Dermis blood vessel endothelial cell (primary cell): ENCODE measurements at regions not wholly inside any gene's neighbourhood (a gene's known extent, or its start where the extent isn't known, plus 50 kb on each side); places are given as distances from the start of the nearest gene placed in this dataset.
"Not testable (repeated sequence)": the region's sequence is repeated elsewhere in the genome, so short reads cannot be mapped to it uniquely, and the experiment has no call there.

Source experiments
- DNase-seq: peaks from one replicate; pipeline ENCODE4 v3.0.0; 2010

- no peak for DNase-seq
Observed at GRCh38 chr4:144384408-144384807, 243.9 kb upstream of the GYPA start.

- peak; percentile 85 for DNase-seq
Observed at GRCh38 chr4:144399927-144400326, 246.0 kb upstream of the HHIP start.

GRCh38 chr4:144402176-144402575 lies 243.8 kb upstream of the HHIP start:
- DNase-seq: no peak

GRCh38 chr4:144402999-144403398 lies 243.0 kb upstream of the HHIP start:
- DNase-seq: no peak

GRCh38 chr4:144403893-144404292 lies 242.1 kb upstream of the HHIP start:
- no peak for DNase-seq

- DNase-seq: no peak
Observed at GRCh38 chr4:144409525-144409924, 236.4 kb upstream of the HHIP start.

- no peak for DNase-seq
Observed at GRCh38 chr4:144410230-144410783, 235.6 kb upstream of the HHIP start.

GRCh38 chr4:144411119-144411518 lies 234.8 kb upstream of the HHIP start:
- DNase-seq: no peak

- no peak for DNase-seq
Observed at GRCh38 chr4:144411700-144412099, 234.3 kb upstream of the HHIP start.

GRCh38 chr4:144421056-144421455 lies 224.9 kb upstream of the HHIP start:
- no peak for DNase-seq

- DNase-seq: no peak
Observed at GRCh38 chr4:144421839-144422565, 224.0 kb upstream of the HHIP start.

GRCh38 chr4:144423930-144424329 lies 222.0 kb upstream of the HHIP start:
- DNase-seq: no peak

- not testable (repeated sequence) for DNase-seq
Observed at GRCh38 chr4:144426023-144426422, 219.9 kb upstream of the HHIP start.

- no peak for DNase-seq
Observed at GRCh38 chr4:144442713-144443112, 203.2 kb upstream of the HHIP start.

GRCh38 chr4:144449611-144450010 lies 196.3 kb upstream of the HHIP start:
- peak; percentile 70 for DNase-seq

GRCh38 chr4:144450526-144450925 lies 195.4 kb upstream of the HHIP start:
- DNase-seq: no peak

GRCh38 chr4:144451766-144452450 lies 194.0 kb upstream of the HHIP start:
- no peak for DNase-seq

- no peak for DNase-seq
Observed at GRCh38 chr4:144456196-144456595, 189.8 kb upstream of the HHIP start.

- DNase-seq: no peak
Observed at GRCh38 chr4:144461906-144462305, 184.1 kb upstream of the HHIP start.

GRCh38 chr4:144463236-144463635 lies 182.7 kb upstream of the HHIP start:
- no peak for DNase-seq

- DNase-seq: no peak
Observed at GRCh38 chr4:144463896-144464295, 182.1 kb upstream of the HHIP start.

GRCh38 chr4:144465546-144465945 lies 180.4 kb upstream of the HHIP start:
- no peak for DNase-seq

GRCh38 chr4:144480068-144480467 lies 165.9 kb upstream of the HHIP start:
- no peak for DNase-seq

- DNase-seq: no peak
Observed at GRCh38 chr4:144489831-144490230, 156.1 kb upstream of the HHIP start.
